Parathyroid adenoma (tissue), 2 donors: ENCODE measurements at regions not wholly inside any gene's neighbourhood (a gene's known extent, or its start where the extent isn't known, plus 50 kb on each side); places are given as distances from the start of the nearest gene placed in this dataset.

Experiments used
- H2AFZ ChIP-seq: fragments of 300-600 bp; sonication (generic); one replicate; pipeline ENCODE4 v1.7.0; 2017; ENCODE audit warnings: antibody characterized with exemption, mild to moderate bottlenecking
- H3K27ac ChIP-seq: fragments of 300-600 bp; sonication (generic); one replicate; pipeline ENCODE4 v1.7.0; 2017
- H3K27me3 ChIP-seq: fragments of 300-600 bp; sonication (generic); one replicate; pipeline ENCODE4 v1.7.0; 2017; ENCODE audit warnings: low read length; ENCODE audit not compliant: control insufficient read depth, insufficient read depth
- H3K36me3 ChIP-seq: fragments of 300-600 bp; sonication (generic); one replicate; pipeline ENCODE4 v1.7.0; 2017; ENCODE audit warnings: low read length; ENCODE audit not compliant: control insufficient read depth, insufficient read depth
- H3K4me1 ChIP-seq: fragments of 300-600 bp; sonication (generic); one replicate; pipeline ENCODE4 v1.7.0; 2017; ENCODE audit warnings: control low read depth
- H3K4me2 ChIP-seq: fragments of 300-600 bp; sonication (generic); one replicate; pipeline ENCODE4 v1.7.0; 2017; ENCODE audit warnings: low read length
- H3K4me3 ChIP-seq: fragments of 300-600 bp; sonication (generic); one replicate; pipeline ENCODE4 v1.7.0; 2017; ENCODE audit warnings: low read depth, low read length
- H3K79me2 ChIP-seq: fragments of 300-600 bp; sonication (generic); one replicate; pipeline ENCODE4 v1.7.0; 2017; ENCODE audit warnings: control low read depth
- H3K9ac ChIP-seq: fragments of 300-600 bp; sonication (generic); one replicate; pipeline ENCODE4 v1.7.0; 2017; ENCODE audit warnings: mild to moderate bottlenecking
- H3K9me3 ChIP-seq: fragments of 300-600 bp; sonication (generic); one replicate; pipeline ENCODE4 v1.7.0; 2017; ENCODE audit warnings: low read length; ENCODE audit not compliant: control insufficient read depth
- TF ChIP-seq, protein P1 (sequence below): fragments of 300-600 bp; sonication (generic); IDR thresholded peaks from one replicate; pipeline ENCODE4 v1.7.0; 2017; ENCODE audit warnings: antibody characterized with exemption, mild to moderate bottlenecking
- donor health status: primary hyperparathyroidism.

DNA sequence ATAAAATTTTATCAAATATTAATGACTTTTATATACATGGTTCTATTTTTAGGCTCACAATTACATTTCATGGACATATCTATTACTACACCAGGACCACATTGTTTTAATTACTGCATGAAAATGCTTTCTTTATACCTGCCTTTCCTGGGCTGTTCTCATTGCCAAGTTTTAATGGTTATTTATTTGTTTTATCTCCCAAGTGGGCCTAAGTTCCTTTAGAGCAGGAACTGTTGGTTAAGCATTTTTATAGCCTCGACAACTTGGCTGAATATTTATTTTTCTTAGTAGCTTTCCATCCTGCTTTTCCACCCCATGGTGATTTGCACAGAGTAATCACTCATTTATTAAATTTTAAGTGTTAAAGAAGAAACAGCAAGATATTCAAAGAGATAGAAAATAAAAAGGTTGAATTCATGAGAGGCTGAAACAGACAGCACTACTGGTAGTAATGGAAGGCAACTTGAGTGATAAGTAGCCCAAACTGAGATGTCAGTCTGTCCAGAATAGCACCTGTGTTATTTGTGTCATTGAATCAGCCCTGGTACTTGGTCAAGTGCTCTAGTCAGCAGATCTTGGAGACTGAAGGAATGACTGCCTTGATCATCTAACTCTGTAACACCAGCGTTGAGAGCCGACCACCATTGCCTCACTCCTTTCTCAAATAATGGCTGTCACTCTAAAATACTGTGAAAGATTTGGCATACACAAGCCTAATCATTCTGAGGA, 119.1 kb upstream of the EGLN3 start:
- H3K4me2 ChIP-seq, result no peak overlapping the region
- H2AFZ ChIP-seq, result no peak overlapping the region
- no peaks in the 10 kb centered on the region for H3K9me3 ChIP-seq
- no peaks in the 10 kb centered on the region for H3K27me3 ChIP-seq
- no peaks in the 10 kb centered on the region for H3K36me3 ChIP-seq
- H3K27ac ChIP-seq, result no peak overlapping the region
- no peak overlapping the region for H3K9ac ChIP-seq
- H3K79me2 ChIP-seq, result no peaks in the 10 kb centered on the region
- no peak overlapping the region for H3K4me3 ChIP-seq
- TF ChIP-seq, protein P1, sequence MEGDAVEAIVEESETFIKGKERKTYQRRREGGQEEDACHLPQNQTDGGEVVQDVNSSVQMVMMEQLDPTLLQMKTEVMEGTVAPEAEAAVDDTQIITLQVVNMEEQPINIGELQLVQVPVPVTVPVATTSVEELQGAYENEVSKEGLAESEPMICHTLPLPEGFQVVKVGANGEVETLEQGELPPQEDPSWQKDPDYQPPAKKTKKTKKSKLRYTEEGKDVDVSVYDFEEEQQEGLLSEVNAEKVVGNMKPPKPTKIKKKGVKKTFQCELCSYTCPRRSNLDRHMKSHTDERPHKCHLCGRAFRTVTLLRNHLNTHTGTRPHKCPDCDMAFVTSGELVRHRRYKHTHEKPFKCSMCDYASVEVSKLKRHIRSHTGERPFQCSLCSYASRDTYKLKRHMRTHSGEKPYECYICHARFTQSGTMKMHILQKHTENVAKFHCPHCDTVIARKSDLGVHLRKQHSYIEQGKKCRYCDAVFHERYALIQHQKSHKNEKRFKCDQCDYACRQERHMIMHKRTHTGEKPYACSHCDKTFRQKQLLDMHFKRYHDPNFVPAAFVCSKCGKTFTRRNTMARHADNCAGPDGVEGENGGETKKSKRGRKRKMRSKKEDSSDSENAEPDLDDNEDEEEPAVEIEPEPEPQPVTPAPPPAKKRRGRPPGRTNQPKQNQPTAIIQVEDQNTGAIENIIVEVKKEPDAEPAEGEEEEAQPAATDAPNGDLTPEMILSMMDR, result no peak
- no peaks in the 10 kb centered on the region for H3K4me1 ChIP-seq

DNA sequence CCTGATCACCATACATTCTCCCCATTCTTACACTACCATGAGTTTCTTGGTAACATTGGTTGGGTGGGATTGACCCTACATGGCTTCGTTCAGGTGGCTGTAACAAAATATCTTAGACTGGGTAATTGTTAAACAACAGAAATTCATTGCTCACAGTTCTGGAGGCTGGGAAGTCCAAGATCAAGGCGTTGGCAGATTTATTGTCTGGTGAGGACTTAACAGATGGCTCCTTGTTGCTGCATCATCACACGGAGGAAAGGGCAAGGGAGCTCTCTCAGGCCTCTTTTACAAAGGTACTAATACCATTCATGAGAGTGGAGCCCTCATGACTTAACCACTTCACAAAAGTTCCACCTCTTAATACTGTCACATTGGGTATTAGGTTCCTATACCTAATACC, 116.7 kb upstream of the EGLN3 start:
- H3K27ac ChIP-seq, result no peak overlapping the region
- H3K36me3 ChIP-seq, result no peaks in the 10 kb centered on the region
- no peaks in the 10 kb centered on the region for H3K79me2 ChIP-seq
- H3K9me3 ChIP-seq, result no peaks in the 10 kb centered on the region
- no peak overlapping the region for H2AFZ ChIP-seq
- TF ChIP-seq, protein P1, result no peak
- no peaks in the 10 kb centered on the region for H3K27me3 ChIP-seq
- no peak overlapping the region for H3K4me3 ChIP-seq
- H3K4me2 ChIP-seq, result no peak overlapping the region
- H3K4me1 ChIP-seq, result no peaks in the 10 kb centered on the region
- H3K9ac ChIP-seq, result no peak overlapping the region

DNA sequence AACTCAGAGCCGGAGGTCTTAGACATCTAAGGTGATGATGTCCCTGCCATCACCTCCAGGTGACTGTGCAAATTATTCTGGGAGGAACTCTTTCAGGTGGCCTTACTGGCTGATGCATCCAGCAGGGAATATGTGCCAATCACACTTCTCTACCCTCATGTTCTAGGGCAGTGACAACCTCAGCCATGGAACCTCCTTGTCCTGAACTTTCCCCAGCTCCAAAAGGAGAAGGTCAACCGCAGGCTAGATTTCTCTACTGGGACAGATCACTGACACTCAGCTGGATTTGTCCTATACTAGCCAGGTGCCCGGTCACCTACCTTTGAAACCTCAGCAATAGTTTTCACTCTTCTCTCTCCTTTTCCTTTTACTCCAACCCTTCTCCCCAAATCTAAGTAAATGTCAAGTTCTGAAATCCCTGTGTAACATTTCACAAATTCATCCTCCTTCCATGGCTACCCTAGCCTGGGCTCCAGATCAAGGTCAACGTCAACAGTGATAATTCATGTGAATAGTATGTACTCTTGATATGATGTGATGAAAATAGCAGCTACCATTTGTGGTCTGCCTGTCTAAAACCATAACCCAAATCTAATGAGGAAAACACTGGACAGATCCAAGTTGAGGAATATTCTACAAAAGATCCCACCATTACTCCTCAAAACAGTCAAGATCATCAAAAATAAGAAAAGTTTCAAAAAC, 115.0 kb upstream of the EGLN3 start:
- no peaks in the 10 kb centered on the region for H3K4me1 ChIP-seq
- no peaks in the 10 kb centered on the region for H3K79me2 ChIP-seq
- H3K27ac ChIP-seq, result no peak overlapping the region
- TF ChIP-seq, protein P1, result no peak
- no peaks in the 10 kb centered on the region for H3K27me3 ChIP-seq
- no peaks in the 10 kb centered on the region for H3K36me3 ChIP-seq
- no peak overlapping the region for H3K4me3 ChIP-seq
- no peaks in the 10 kb centered on the region for H3K9me3 ChIP-seq
- H3K9ac ChIP-seq, result no peak overlapping the region
- H2AFZ ChIP-seq, result no peak overlapping the region
- no peak overlapping the region for H3K4me2 ChIP-seq

DNA sequence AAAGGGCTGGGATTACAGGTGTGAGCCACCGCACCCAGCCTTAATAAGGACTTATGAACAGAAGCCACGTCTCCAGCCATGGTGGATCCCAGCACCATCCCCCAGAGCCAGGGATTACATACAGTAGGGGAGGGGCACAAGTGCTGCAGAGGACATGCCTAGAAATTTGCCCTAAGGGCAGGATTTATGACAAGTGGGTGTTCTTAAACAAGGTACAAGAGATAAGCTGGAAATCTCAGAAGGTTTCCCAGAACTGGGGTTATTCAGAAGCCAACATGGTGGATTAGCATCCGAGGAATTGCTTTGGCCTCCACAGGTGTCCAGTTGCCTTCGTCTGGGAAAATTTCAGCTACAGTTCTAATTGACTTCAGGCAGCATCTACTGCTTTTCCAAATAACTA, 114.4 kb upstream of the EGLN3 start:
- Histone ChIP-seq H3K36me3 (no peaks in the 10 kb centered on the region), H3K27ac (no peak overlapping the region), H3K27me3 (no peaks in the 10 kb centered on the region), H3K9ac (no peak overlapping the region), H3K9me3 (no peaks in the 10 kb centered on the region), H3K4me1 (no peaks in the 10 kb centered on the region), H3K4me2 (no peak overlapping the region), H3K4me3 (no peak overlapping the region), H2AFZ (no peak overlapping the region), H3K79me2 (no peaks in the 10 kb centered on the region)
- TF ChIP-seq, protein P1, result no peak

DNA sequence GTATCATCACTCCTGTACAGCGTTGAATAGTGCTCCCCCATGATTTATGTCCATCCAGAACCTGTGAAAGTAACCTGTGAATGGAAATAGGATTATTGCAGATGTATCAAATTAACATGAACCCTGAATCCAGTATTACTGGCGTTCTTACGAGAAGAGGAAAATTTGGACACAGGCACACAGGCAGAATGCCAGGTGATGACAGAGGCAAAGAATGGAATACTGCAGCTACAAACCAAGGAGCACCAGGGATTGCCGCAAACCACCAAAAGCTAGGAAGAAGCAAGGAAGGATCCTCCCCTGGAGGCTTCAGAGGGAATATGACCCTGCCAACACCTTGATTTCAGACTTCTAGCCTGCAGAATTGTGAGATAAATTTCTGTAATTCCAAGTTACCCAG, 113.5 kb upstream of the EGLN3 start:
- Histone ChIP-seq H3K9ac (no peak overlapping the region), H2AFZ (no peak overlapping the region), H3K4me1 (no peaks in the 10 kb centered on the region), H3K9me3 (no peaks in the 10 kb centered on the region), H3K4me2 (no peak overlapping the region), H3K27me3 (no peaks in the 10 kb centered on the region), H3K36me3 (no peaks in the 10 kb centered on the region), H3K79me2 (no peaks in the 10 kb centered on the region), H3K4me3 (no peak overlapping the region), H3K27ac (no peak overlapping the region)
- TF ChIP-seq, protein P1, result no peak
